ENCODE measurements at regions not wholly inside any gene's neighbourhood (a gene's known extent, or its start where the extent isn't known, plus 50 kb on each side); places are given as distances from the start of the nearest gene placed in this dataset.
"Not testable (repeated sequence)": the region's sequence is repeated elsewhere in the genome, so short reads cannot be mapped to it uniquely, and the experiment has no call there.

DNA sequence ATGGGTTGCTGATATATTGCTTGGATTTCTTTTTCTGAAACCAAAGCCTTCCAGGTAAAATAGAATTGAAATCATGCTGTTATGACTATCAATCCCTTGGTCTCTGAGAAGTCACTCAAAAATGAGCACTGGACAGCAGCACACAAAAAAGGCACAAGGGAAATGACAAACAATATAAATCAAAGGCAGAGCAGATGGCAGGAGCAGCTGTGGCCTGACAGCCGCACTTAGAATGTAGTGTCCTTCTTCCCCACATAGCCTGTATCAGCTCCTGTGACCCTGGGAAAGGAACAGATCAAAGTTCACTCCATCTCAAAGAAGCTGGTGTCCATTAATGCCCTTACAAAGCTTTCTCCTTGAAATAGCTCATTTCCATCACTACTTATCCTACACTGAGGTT is 326.7 kb downstream of the SUCLG1 start:
- no peak for DNase-seq (ENCODE audit: low read depth)

GRCh38 chr2:84131278-84131830 is 327.7 kb downstream of the SUCLG1 start:
- DNase-seq (ENCODE audit: low read depth) = no peak

- DNase-seq (ENCODE audit: low read depth) = no peak
Observed at GRCh38 chr2:84129018-84129417, 330.1 kb downstream of the SUCLG1 start.

- not testable (repeated sequence) for DNase-seq (ENCODE audit: low read depth)
Observed at GRCh38 chr2:84127812-84128211, 331.3 kb downstream of the SUCLG1 start.

DNA sequence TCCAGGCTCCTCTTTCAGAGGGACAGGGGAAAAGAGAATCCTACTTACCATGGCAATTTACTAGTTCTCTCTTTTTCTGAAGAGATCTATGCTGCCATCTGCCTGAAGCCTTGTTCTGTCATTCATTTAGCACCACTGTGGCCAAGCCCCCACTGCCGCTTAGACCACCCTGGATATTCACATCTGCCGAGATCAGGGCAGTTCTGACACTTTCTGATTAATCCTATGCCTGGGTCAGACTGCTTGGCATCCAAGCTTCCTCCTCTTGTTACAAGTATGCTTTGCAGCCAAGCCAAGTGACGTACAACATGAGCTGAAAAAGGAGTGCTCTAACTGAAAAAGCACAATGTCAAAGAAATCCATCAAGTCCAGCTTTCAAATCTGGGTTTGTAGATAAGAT is 332.6 kb downstream of the SUCLG1 start:
- DNase-seq (ENCODE audit: low read depth) = no peak

GRCh38 chr2:84126084-84126483 is 333.0 kb downstream of the SUCLG1 start:
- no peak for DNase-seq (ENCODE audit: low read depth)

GRCh38 chr2:84116143-84116542 is 342.9 kb downstream of the SUCLG1 start:
- no peak for DNase-seq (ENCODE audit: low read depth)

- no peak for DNase-seq (ENCODE audit: low read depth)
Observed at GRCh38 chr2:84115173-84115857, 343.8 kb downstream of the SUCLG1 start.

DNA sequence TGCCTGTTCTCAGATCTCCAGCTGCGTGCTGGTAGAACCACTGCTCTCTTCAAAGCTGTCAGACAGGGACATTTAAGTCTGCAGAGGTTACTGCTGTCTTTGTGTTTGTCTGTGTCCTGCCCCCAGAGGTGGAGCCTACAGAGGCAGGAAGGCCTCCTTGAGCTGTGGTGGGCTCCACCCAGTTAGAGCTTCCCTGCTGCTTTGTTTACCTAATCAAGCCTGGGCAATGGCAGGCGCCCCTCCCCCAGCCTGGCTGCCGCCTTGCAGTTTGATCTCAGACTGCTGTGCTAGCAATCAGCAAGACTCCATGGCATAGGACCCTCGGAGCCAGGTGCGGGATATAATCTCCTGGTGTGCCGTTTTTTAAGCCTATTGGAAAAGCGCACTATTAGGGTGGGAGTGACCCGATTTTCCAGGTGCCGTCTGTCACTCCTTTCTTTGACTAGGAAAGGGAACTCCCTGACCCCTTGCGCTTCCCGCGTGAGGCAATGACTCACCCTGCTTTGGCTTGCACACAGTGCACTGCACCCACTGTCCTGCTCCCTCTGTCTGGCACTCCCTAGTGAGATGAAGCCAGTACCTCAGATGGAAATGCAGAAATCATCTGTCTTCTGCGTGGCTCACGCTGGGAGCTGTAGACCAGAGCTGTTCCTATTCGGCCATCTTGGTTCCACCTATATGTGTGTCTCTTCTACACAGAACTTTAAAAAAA is 355.1 kb downstream of the SUCLG1 start:
- not testable (repeated sequence) for DNase-seq (ENCODE audit: low read depth)

DNA sequence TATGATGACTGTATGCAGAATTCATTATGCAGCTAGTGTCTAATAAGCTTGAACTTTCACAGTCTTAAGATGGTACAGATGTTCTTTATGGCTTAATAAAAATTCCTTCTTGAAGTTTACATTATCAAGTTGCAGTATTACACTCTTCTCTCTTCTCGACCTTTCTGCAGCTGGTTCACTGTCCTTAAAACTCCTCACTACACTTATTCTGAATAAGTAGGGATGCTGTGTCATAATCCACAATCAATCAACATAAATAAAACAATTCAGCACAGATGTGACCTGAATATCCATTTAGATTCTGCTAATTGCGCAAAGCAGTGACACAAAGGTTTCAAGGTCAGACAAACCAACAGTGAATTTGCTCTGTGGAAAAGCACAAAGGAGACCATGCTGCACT is 356.8 kb downstream of the SUCLG1 start:
- DNase-seq (ENCODE audit: low read depth) = no peak

GRCh38 chr2:84088656-84089055 is 370.4 kb downstream of the SUCLG1 start:
- no peak for DNase-seq (ENCODE audit: low read depth)

GRCh38 chr2:84085562-84085961 is 373.5 kb downstream of the SUCLG1 start:
- DNase-seq (ENCODE audit: low read depth) = no peak

- DNase-seq (ENCODE audit: low read depth) = no peak
Observed at GRCh38 chr2:84084856-84085255, 374.2 kb downstream of the SUCLG1 start.

DNA sequence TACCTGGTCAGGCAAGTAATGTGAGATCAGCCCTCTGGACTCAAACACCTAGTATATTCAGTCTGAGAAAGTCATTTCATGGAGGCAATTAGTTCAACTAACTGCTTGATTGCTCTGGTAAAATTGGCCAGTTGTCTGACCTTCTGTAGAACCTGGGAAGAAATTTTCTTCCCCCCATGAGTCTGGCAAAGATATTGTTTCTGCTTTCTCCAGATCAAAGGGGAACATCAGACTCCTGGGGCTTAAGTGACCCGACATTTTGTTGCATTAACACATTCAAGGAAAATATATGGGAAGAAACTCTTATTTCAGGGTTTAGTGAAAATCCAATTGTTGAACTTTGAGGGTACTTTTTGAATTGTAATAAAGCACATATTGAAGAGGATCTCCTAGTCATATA is 375.1 kb downstream of the SUCLG1 start:
- no peak for DNase-seq (ENCODE audit: low read depth)

DNA sequence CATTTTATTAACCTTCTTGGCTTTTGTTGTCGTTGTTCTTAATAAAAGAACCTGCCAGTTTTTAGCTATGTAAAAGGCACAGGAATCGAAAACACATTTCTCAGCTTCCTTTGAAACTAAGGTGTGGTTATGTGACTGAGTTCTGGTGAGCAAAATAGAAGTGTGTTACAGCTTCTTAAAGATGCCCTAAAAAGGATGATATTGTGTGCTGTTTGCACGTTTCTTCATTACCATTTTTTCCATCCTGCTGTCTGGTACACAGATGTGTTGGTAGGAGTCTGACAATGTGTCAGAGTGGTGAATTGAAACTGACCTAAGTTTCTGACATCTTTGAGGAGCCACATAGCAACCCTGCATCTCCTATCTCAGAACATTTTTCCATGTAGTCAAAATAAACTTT is 380.6 kb downstream of the SUCLG1 start:
- DNase-seq (ENCODE audit: low read depth) = no peak

- no peak for DNase-seq (ENCODE audit: low read depth)
Observed at GRCh38 chr2:84077496-84077895, 381.6 kb downstream of the SUCLG1 start.

DNA sequence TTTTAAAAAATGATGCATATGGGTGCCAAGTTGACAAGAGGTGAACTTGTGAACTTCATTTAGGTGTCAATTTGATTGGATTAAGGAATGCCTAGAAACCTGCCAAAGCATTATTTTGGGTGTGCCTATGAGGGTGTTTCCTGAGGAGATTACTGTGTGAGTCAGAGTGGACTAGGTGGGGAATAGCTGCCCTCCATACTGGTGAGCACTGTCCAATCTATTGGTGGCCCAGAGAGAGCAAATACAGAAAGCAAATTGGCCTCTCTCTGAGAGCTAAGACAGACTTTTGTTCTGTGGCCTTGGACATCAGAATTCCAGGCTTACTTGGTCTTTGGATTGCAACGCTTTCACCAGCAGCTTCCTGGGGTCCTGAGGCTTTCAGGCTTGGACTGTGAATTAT is 388.0 kb downstream of the SUCLG1 start:
- no peak for DNase-seq (ENCODE audit: low read depth)

DNA sequence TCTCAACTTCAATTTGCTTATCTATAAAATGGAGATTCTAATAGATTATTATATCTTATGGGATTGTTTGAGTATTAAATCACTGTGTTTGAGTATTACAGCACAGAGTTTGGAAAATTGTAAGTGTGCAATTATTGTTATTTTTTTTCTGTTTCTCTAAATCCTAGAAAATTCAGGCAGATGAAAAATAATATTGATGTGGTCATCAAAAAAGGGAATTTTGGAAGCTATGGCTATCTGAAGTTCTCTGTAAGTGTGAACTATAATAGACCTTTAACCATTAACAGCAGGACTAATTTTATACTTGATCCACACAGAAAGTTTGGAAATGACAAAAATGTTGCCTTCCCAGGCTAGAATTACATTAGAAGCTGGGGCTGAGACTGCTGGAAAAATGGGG is 393.2 kb downstream of the SUCLG1 start:
- no peak for DNase-seq (ENCODE audit: low read depth)

- no peak for DNase-seq (ENCODE audit: low read depth)
Observed at GRCh38 chr2:84057917-84058560, 401.0 kb downstream of the SUCLG1 start.

- no peak for DNase-seq (ENCODE audit: low read depth)
Observed at GRCh38 chr2:84055816-84056215, 403.3 kb downstream of the SUCLG1 start.

- not testable (repeated sequence) for DNase-seq (ENCODE audit: low read depth)
Observed at GRCh38 chr2:84054577-84054976, 404.5 kb downstream of the SUCLG1 start.

DNA sequence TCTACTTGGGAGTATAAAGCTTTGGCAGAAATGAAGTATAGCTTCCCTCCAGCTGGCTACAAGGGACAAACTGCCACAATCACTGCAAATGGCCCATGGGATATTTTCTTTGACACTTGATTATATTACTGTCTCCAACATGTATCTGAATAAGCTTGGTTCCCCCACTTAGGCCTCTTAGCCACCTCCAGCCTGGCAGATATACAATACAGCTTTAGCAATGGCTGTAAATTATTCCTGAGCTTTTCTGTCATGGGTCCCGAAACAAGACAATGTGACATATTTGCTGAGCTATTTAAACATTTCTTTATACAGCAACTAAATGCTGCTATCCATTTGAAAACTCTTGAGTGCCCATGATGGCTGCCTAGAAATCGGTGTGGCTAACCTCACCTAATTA is 406.2 kb downstream of the SUCLG1 start:
- no peak for DNase-seq (ENCODE audit: low read depth)

GRCh38 chr2:84052043-84052442 is 407.0 kb downstream of the SUCLG1 start:
- no peak for DNase-seq (ENCODE audit: low read depth)

Measured in amniotic epithelial cell (primary cell).